ENCODE measurements at regions not wholly inside any gene's neighbourhood (a gene's known extent, or its start where the extent isn't known, plus 50 kb on each side); places are given as distances from the start of the nearest gene placed in this dataset.

DNA sequence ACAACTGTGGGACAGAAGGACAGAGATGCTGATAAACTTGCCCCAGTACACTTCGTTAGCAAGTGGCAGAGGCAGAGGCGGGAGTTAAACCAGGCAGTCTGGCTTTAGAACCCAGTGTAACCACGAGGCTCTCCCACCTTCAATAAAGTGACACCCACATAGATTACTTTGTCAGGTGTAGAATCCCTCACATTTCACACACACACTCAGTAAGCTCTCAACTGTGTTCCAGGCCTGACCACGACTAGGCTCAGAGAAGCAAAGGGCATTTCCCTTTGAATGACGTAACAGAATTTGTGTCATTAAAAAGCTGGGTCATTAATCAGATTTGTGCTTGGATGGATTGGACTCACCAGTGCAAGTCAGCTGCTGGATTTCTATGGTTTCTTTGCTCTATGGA is 118.3 kb upstream of the RCN1 start:
- TF ChIP-seq, protein P1, sequence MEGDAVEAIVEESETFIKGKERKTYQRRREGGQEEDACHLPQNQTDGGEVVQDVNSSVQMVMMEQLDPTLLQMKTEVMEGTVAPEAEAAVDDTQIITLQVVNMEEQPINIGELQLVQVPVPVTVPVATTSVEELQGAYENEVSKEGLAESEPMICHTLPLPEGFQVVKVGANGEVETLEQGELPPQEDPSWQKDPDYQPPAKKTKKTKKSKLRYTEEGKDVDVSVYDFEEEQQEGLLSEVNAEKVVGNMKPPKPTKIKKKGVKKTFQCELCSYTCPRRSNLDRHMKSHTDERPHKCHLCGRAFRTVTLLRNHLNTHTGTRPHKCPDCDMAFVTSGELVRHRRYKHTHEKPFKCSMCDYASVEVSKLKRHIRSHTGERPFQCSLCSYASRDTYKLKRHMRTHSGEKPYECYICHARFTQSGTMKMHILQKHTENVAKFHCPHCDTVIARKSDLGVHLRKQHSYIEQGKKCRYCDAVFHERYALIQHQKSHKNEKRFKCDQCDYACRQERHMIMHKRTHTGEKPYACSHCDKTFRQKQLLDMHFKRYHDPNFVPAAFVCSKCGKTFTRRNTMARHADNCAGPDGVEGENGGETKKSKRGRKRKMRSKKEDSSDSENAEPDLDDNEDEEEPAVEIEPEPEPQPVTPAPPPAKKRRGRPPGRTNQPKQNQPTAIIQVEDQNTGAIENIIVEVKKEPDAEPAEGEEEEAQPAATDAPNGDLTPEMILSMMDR (IDR thresholded peaks at IDR 0.05; ENCODE audit: low read depth, low read length), result no peak
- TF ChIP-seq EZH2phosphoT487 (IDR thresholded peaks at IDR 0.05; ENCODE audit: low read depth), result no peak
